ENCODE measurements at regions not wholly inside any gene's neighbourhood (a gene's known extent, or its start where the extent isn't known, plus 50 kb on each side); places are given as distances from the start of the nearest gene placed in this dataset.

DNA sequence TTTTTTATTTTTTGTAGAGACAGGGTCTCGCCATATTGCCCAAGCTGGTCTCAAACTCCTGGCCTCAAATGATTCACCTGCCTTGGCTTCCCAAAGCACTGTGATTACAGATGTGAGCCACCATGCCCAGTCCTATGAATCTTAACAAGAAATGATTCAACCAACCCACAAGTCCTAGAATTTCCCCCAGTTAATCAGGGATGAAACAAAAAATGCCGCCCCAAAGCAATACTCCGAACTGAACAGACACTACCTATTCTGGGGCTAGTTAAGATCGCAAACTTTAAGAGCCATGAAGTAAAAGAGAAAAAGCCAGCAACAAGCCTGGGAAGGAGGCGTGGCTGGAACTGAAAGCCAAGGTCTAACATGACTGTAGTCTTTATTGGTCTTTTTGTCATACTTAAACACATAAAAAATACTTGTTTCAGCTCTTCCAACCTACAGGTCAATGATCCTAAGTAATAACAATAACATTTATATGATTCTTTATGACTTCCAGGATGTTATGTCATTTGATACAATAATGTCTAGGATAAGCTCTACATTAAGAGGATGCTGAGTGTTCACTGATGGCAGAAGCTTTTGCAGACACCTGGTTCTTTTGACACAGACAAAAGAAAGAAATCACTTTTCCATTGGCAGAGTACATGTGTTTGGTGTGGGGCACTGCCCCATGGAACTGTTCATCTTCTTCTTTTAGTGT, 361.1 kb upstream of the TLE4 start:
- TF ChIP-seq, protein P1, sequence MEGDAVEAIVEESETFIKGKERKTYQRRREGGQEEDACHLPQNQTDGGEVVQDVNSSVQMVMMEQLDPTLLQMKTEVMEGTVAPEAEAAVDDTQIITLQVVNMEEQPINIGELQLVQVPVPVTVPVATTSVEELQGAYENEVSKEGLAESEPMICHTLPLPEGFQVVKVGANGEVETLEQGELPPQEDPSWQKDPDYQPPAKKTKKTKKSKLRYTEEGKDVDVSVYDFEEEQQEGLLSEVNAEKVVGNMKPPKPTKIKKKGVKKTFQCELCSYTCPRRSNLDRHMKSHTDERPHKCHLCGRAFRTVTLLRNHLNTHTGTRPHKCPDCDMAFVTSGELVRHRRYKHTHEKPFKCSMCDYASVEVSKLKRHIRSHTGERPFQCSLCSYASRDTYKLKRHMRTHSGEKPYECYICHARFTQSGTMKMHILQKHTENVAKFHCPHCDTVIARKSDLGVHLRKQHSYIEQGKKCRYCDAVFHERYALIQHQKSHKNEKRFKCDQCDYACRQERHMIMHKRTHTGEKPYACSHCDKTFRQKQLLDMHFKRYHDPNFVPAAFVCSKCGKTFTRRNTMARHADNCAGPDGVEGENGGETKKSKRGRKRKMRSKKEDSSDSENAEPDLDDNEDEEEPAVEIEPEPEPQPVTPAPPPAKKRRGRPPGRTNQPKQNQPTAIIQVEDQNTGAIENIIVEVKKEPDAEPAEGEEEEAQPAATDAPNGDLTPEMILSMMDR (IDR thresholded peaks at IDR 0.05), result no peak
- TF ChIP-seq, protein P2, sequence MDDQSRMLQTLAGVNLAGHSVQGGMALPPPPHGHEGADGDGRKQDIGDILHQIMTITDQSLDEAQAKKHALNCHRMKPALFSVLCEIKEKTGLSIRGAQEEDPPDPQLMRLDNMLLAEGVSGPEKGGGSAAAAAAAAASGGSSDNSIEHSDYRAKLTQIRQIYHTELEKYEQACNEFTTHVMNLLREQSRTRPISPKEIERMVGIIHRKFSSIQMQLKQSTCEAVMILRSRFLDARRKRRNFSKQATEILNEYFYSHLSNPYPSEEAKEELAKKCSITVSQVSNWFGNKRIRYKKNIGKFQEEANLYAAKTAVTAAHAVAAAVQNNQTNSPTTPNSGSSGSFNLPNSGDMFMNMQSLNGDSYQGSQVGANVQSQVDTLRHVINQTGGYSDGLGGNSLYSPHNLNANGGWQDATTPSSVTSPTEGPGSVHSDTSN (IDR thresholded peaks at IDR 0.05), result no peak
- TF ChIP-seq NPAS2 (CRISPR knock-in tag; IDR thresholded peaks at IDR 0.05; ENCODE audit: borderline replicate concordance) (no peak), POLR2A (IDR thresholded peaks at IDR 0.05; ENCODE audit: low read length) (no peak), FOSL2 (IDR thresholded peaks at IDR 0.05) (no peak), FOSL2 (CRISPR knock-in tag; IDR thresholded peaks at IDR 0.05) (no peak)
